ENCODE measurements at regions not wholly inside any gene's neighbourhood (a gene's known extent, or its start where the extent isn't known, plus 50 kb on each side); places are given as distances from the start of the nearest gene placed in this dataset.

- no peak for ATAC-seq
- TF ChIP-seq GLIS3 (CRISPR knock-in tag; IDR thresholded peaks at IDR 0.05) (no peak), ARNTL (CRISPR knock-in tag; IDR thresholded peaks at IDR 0.05; ENCODE audit: borderline replicate concordance, low read depth) (no peak), CSDC2 (CRISPR knock-in tag; IDR thresholded peaks at IDR 0.05) (no peak), PATZ1 (CRISPR knock-in tag; IDR thresholded peaks at IDR 0.05; ENCODE audit: borderline replicate concordance) (no peak), RARB (CRISPR knock-in tag; IDR thresholded peaks at IDR 0.05) (no peak)
These were observed 232.0 kb upstream of the LUZP2 start for GRCh38 chr11:24264868-24265267.

- TF ChIP-seq PATZ1 (CRISPR knock-in tag; IDR thresholded peaks at IDR 0.05; ENCODE audit: borderline replicate concordance) (no peak), CSDC2 (CRISPR knock-in tag; IDR thresholded peaks at IDR 0.05) (no peak), TOX (CRISPR knock-in tag; IDR thresholded peaks at IDR 0.05; ENCODE audit: borderline replicate concordance) (no peak), TCF4 (CRISPR knock-in tag; IDR thresholded peaks at IDR 0.05; ENCODE audit: borderline replicate concordance) (no peak), SNAI2 (CRISPR knock-in tag; IDR thresholded peaks at IDR 0.05) (no peak), TSHZ2 (CRISPR knock-in tag; IDR thresholded peaks at IDR 0.05) (no peak), CREB5 (CRISPR knock-in tag; IDR thresholded peaks at IDR 0.05; ENCODE audit: low read depth) (no peak), ZFP30 (CRISPR knock-in tag; IDR thresholded peaks at IDR 0.05) (no peak), ZNF8 (CRISPR knock-in tag; IDR thresholded peaks at IDR 0.05) (no peak)
- no peak for ATAC-seq
These were observed 229.8 kb upstream of the LUZP2 start for GRCh38 chr11:24267014-24267413.

GRCh38 chr11:24271798-24272197, 225.1 kb upstream of the LUZP2 start:
- ATAC-seq: no peak
- TF ChIP-seq PPARA (CRISPR knock-in tag; IDR thresholded peaks at IDR 0.05; ENCODE audit: borderline replicate concordance) (no peak), TSHZ2 (CRISPR knock-in tag; IDR thresholded peaks at IDR 0.05) (no peak), TOX (CRISPR knock-in tag; IDR thresholded peaks at IDR 0.05; ENCODE audit: borderline replicate concordance) (no peak), ZC3H10 (CRISPR knock-in tag; IDR thresholded peaks at IDR 0.05) (no peak), ZFP30 (CRISPR knock-in tag; IDR thresholded peaks at IDR 0.05) (no peak), POU6F1 (CRISPR knock-in tag; IDR thresholded peaks at IDR 0.05; ENCODE audit: borderline replicate concordance, low read depth) (no peak), ESRRG (CRISPR knock-in tag; IDR thresholded peaks at IDR 0.05) (no peak), PATZ1 (CRISPR knock-in tag; IDR thresholded peaks at IDR 0.05; ENCODE audit: borderline replicate concordance) (no peak), GLIS3 (CRISPR knock-in tag; IDR thresholded peaks at IDR 0.05) (no peak), ZNF70 (CRISPR knock-in tag; IDR thresholded peaks at IDR 0.05) (no peak), CSRNP3 (CRISPR knock-in tag; IDR thresholded peaks at IDR 0.05) (no peak), BACH2 (CRISPR knock-in tag; IDR thresholded peaks at IDR 0.05; ENCODE audit: borderline replicate concordance) (no peak), ZNF565 (CRISPR knock-in tag; conservative IDR thresholded peaks at IDR 0.05; ENCODE audit: low read depth) (no peak), ZNF8 (CRISPR knock-in tag; IDR thresholded peaks at IDR 0.05) (no peak)
